GM21526 (cell line): ENCODE measurements at regions not wholly inside any gene's neighbourhood (a gene's known extent, or its start where the extent isn't known, plus 50 kb on each side); places are given as distances from the start of the nearest gene placed in this dataset.

Experiments used
- ATAC-seq: cut with Tn5 transposase; IDR thresholded peaks from one replicate; pipeline ENCODE4 v1.9.1; 2021; ENCODE audit warnings: moderate library complexity; ENCODE audit not compliant: unreplicated experiment, low FRiP score

DNA sequence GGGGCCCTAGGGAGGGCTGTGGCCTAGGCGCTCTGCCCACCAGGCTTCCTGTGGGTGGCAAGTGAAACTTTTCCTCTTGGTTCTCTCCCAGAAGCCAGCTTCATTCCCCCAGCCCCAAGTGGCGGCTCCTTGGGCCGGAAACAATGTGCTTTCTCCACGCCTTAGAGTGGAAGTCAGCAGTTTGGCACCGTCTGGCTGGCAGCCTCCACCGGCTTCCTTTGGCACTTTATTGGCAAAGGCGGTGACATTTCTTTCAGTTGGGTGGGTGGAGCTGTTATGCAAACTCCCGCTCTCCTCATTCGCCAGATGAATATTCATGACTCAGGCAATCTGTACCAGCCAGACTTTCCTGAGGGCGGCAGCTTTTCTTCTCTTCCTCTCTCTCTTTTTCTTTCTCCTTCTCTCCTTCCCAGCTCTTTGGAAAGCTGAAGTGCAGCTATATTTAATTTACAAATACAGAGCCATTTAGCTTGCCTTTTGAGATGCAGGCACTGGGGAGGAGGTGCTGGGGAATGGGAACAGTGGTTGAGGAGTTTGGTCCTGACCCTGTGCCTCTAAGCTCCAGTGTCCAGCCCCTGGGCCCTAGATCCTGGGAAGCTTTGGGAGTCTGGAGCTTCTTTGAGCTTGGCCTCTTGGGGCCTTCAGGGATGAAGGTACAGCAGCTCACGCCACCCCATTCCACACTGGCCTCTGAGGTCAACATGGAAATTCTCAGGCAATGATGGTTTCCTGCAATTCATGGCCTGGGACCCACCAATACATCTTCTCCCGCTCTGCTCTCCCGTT, 67.8 kb upstream of the POU3F1 start:
- no peak for ATAC-seq

- no peak for ATAC-seq
Measured at GRCh38 chr1:38113159-38113666, 66.6 kb upstream of the POU3F1 start.

- ATAC-seq, result no peak
Measured at GRCh38 chr1:38111589-38111988, 65.0 kb upstream of the POU3F1 start.

DNA sequence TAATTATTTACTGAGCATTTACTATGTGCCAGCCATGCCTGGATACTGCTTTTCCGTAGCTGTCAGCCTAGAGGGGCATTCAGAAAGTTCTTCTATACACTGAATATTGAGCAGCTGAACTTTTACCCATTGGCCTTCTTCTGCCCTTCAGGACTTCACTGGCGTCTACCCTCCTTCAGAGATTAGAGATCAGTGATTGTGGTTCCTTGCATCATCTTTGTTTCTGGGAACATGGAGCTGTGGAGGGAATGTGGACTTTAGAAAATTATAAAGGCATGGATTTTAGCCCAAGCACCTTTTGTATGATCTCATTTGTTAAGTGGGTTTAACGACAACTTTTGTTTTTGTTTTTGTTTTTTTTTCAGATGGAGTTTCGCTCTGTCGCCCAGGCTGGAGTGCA, 58.7 kb upstream of the POU3F1 start:
- ATAC-seq, result no peak

DNA sequence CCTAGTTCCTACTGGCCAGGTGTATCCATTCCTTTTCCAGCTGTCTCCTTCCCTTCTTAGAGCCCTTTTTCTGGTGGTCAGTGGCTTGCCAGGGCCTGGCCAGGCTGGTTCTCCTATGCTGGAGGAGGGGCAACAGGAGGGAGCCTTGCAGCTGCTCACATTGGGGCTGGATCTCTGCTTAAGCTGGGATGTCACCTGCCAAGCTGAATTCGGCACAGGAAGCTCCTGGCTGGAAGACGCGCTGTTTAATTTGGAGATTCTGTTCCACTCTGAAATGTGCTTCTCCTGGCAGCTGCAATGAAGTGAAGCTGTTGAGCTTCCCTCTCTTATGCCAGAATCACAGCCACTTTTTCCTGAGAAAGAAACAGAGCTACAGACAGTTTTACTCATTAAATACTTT, 56.0 kb upstream of the POU3F1 start:
- no peak for ATAC-seq

DNA sequence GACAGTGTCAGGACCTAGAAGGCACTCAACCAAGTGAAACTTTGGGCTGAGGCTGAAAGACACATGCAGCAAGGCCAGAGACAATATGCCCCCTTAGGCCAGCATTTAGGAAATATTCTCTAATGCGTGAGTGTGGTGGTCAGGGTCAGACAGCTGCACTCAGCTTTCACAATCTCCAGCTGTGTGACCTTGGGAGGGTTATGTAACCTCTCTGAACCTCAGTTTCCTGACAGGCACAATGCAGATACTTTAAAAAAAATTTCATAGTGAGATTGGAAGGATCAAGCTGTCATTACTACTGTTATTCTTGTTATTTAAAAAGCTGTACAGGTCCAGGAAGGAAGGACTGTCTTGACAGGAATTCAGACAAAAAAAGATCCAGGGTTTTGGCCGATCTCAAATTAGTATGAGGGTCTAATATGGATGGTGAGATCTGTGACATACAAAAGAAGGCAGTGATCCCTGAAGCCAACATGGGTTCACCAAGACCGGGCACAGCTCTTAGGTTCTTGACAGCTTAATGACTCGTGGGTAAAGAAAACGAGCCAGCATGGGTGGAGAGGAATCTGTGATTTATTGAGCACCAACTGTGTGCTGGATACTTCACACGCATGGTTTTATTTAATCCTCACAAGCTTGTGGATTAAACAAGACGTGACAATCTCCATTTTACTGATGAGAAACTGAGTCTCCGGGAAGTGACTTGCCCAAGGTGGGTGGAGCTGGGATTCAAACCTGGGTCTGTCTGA, 54.6 kb upstream of the POU3F1 start:
- ATAC-seq, result no peak

- no peak for ATAC-seq
Measured at GRCh38 chr1:38098101-38098847, 51.7 kb upstream of the POU3F1 start.

GRCh38 chr1:38097284-38097898, 50.8 kb upstream of the POU3F1 start:
- no peak for ATAC-seq
